Ovary (tissue), 3 donors: ENCODE measurements at regions not wholly inside any gene's neighbourhood (a gene's known extent, or its start where the extent isn't known, plus 50 kb on each side); places are given as distances from the start of the nearest gene placed in this dataset.

Source experiments
- CTCF ChIP-seq, 3 donors: fragments of 450-650 bp in 2 of 3; fragments of 200-600 bp in 1 of 3; IDR thresholded peaks; one replicate each; pipeline versions ENCODE4 v1.5.1 to v1.8.0; 2016 to 2022; ENCODE audit warnings: antibody characterized with exemption in 3 of 3, mild to moderate bottlenecking in 1 of 3
- EP300 ChIP-seq: sonication (generic); formaldehyde crosslinking; IDR thresholded peaks from one replicate; pipeline ENCODE4 v1.6.1; 2017; ENCODE audit warnings: antibody characterized with exemption
- POLR2A ChIP-seq: fragments of 450-650 bp; IDR thresholded peaks from one replicate; pipeline ENCODE4 v1.6.1; 2017; ENCODE audit warnings: antibody characterized with exemption, mild to moderate bottlenecking, moderate library complexity
- donor health status: DM: no; HTN: no; CAD: no.

- TF ChIP-seq CTCF (IDR thresholded peaks at IDR 0.05) (no peak), POLR2A (no peak), EP300 (no peak)
Observed at GRCh38 chr5:124519396-124519795, 227.0 kb downstream of the ZNF608 start.
